ENCODE measurements at regions not wholly inside any gene's neighbourhood (a gene's known extent, or its start where the extent isn't known, plus 50 kb on each side); places are given as distances from the start of the nearest gene placed in this dataset.

GRCh38 chr4:163815776-163816175 is 321.3 kb downstream of the TMA16 start:
- intact Hi-C loops (cut with DNase I), result no loop called here
- no peaks in the 10 kb centered on the region for H3K9me3 ChIP-seq
- H3K36me3 ChIP-seq, result no peaks in the 10 kb centered on the region
- no peak for DNase-seq (ENCODE audit: extremely low spot score in 2 of 2)
- H3K4me1 ChIP-seq, result no peaks in the 10 kb centered on the region
- H3K27me3 ChIP-seq, result no peaks in the 10 kb centered on the region
- TF ChIP-seq POLR2A (IDR thresholded peaks at IDR 0.05) (no peak), POLR2AphosphoS5 (IDR thresholded peaks at IDR 0.05; ENCODE audit: insufficient read depth in 1 of 2, low read depth in 1 of 2) (no peak)
- H3K27ac ChIP-seq, result no peak overlapping the region
- H3K4me3 ChIP-seq, result no peak overlapping the region

GRCh38 chr4:163816494-163816893 is 322.0 kb downstream of the TMA16 start:
- H3K36me3 ChIP-seq, result no peaks in the 10 kb centered on the region
- intact Hi-C loops (cut with DNase I), result no loop called here
- H3K4me1 ChIP-seq, result no peaks in the 10 kb centered on the region
- DNase-seq (ENCODE audit: extremely low spot score in 2 of 2), result no peak
- no peaks in the 10 kb centered on the region for H3K27me3 ChIP-seq
- TF ChIP-seq POLR2AphosphoS5 (IDR thresholded peaks at IDR 0.05; ENCODE audit: insufficient read depth in 1 of 2, low read depth in 1 of 2), result no peak
- TF ChIP-seq CTCF (IDR thresholded peaks at IDR 0.05), result no peak
- TF ChIP-seq POLR2A (IDR thresholded peaks at IDR 0.05), result no peak
- H3K9me3 ChIP-seq, result no peaks in the 10 kb centered on the region
- no peak overlapping the region for H3K27ac ChIP-seq
- no peak overlapping the region for H3K4me3 ChIP-seq

DNA sequence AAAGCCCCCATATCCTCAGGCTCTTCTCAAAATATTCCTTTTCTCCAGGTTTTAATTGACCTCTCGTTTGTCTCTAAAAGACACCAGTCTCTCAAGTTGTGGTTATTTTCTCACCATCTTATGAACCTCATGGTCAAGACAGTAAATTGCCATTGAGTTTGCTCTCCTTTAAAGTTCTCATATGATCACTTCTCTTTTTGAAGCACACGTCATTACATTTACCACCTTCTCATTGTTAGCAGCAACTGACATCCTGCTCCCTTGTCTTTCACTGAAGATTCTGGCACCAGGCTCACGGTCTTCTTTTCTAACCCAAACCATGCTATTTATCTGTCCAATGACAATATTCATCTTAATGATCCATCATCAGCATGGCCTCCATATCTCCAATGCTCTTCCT is 324.2 kb downstream of the TMA16 start:
- no peak for DNase-seq (ENCODE audit: extremely low spot score in 2 of 2)

DNA sequence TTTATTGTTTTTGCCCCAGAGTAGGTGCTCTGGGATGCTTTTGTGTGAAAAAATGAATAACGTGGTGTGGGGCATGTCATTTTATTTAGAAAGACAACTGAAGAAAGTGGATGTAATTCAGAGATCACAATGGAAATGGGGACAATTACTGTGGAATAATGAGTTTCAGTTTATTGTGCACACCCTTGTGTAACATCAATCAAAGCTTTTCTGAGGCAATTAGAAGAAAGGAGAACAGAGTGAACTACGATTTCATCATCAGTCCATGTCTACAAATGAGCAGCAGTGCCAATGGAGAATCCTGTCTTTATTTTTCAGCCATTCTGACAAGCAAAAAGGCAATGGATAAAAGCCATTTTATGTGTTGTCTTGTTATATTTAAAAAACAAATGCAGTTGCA is 339.2 kb downstream of the TMA16 start:
- no peak overlapping the region for H3K4me3 ChIP-seq
- intact Hi-C loops (cut with DNase I), result no loop called here
- TF ChIP-seq CTCF (IDR thresholded peaks at IDR 0.05), result no peak
- no peak for TF ChIP-seq POLR2A (IDR thresholded peaks at IDR 0.05)
- no peak for TF ChIP-seq POLR2AphosphoS5 (IDR thresholded peaks at IDR 0.05; ENCODE audit: insufficient read depth in 1 of 2, low read depth in 1 of 2)

More for the DNA sequence above, 324.2 kb downstream of the TMA16 start:
- Histone ChIP-seq H3K27ac (no peak overlapping the region), H3K36me3 (no peaks in the 10 kb centered on the region), H3K4me1 (no peaks in the 10 kb centered on the region), H3K4me3 (no peak overlapping the region), H3K9me3 (no peaks in the 10 kb centered on the region), H3K27me3 (no peaks in the 10 kb centered on the region)
- intact Hi-C loops (cut with DNase I), result no loop called here
- TF ChIP-seq POLR2AphosphoS5 (IDR thresholded peaks at IDR 0.05; ENCODE audit: insufficient read depth in 1 of 2, low read depth in 1 of 2), result no peak

DNA sequence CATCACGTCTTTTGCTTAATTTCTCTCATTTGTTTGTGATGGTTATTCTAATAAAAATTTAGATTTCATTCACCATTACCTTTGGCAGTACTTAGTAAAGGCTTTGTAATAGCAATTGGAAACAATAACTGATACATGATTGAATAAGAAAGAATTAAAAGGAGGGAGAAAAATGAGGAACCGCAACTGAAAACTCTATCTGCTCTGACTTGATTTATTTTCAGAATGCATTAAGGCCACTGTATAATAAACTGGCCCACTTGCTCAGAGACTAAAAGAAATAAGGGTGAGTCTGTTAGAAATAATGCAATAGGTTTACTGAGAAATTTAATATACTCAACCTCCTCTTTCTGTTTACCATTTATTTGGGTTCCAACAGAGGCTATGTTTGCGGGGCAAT is 351.5 kb downstream of the TMA16 start:
- intact Hi-C loops (cut with DNase I), result no loop called here
- Histone ChIP-seq H3K9me3 (no peaks in the 10 kb centered on the region), H3K27me3 (no peaks in the 10 kb centered on the region), H3K4me3 (no peak overlapping the region), H3K36me3 (no peaks in the 10 kb centered on the region), H3K27ac (no peak overlapping the region), H3K4me1 (no peaks in the 10 kb centered on the region)
- no peak for TF ChIP-seq POLR2A (IDR thresholded peaks at IDR 0.05)
- TF ChIP-seq POLR2AphosphoS5 (IDR thresholded peaks at IDR 0.05; ENCODE audit: insufficient read depth in 1 of 2, low read depth in 1 of 2), result no peak
- TF ChIP-seq CTCF (IDR thresholded peaks at IDR 0.05), result no peak
- no peak for DNase-seq (ENCODE audit: extremely low spot score in 2 of 2)

More for the DNA sequence above, 339.2 kb downstream of the TMA16 start:
- H3K9me3 ChIP-seq, result no peaks in the 10 kb centered on the region
- no peak for DNase-seq (ENCODE audit: extremely low spot score in 2 of 2)
- no peaks in the 10 kb centered on the region for H3K4me1 ChIP-seq
- no peak overlapping the region for H3K27ac ChIP-seq
- H3K36me3 ChIP-seq, result no peaks in the 10 kb centered on the region
- no peaks in the 10 kb centered on the region for H3K27me3 ChIP-seq

- no peak overlapping the region for H3K27ac ChIP-seq
- no peak for TF ChIP-seq CTCF (IDR thresholded peaks at IDR 0.05)
- no peak for TF ChIP-seq POLR2AphosphoS5 (IDR thresholded peaks at IDR 0.05; ENCODE audit: insufficient read depth in 1 of 2, low read depth in 1 of 2)
- no peak for TF ChIP-seq POLR2A (IDR thresholded peaks at IDR 0.05)
- intact Hi-C loops (cut with DNase I), result no loop called here
- no peaks in the 10 kb centered on the region for H3K9me3 ChIP-seq
- H3K27me3 ChIP-seq, result no peaks in the 10 kb centered on the region
- no peaks in the 10 kb centered on the region for H3K36me3 ChIP-seq
- no peaks in the 10 kb centered on the region for H3K4me1 ChIP-seq
- no peak for DNase-seq (ENCODE audit: extremely low spot score in 2 of 2)
- no peak overlapping the region for H3K4me3 ChIP-seq
Measured at GRCh38 chr4:163852246-163852645, 357.8 kb downstream of the TMA16 start.

All from vagina (tissue), 2 donors.